ENCODE measurements at regions not wholly inside any gene's neighbourhood (a gene's known extent, or its start where the extent isn't known, plus 50 kb on each side); places are given as distances from the start of the nearest gene placed in this dataset.

- no peak for DNase-seq
Measured at GRCh38 chr5:125106271-125106670, 359.8 kb upstream of the ZNF608 start.

GRCh38 chr5:125106881-125107280 lies 360.4 kb upstream of the ZNF608 start:
- no peak for DNase-seq

DNA sequence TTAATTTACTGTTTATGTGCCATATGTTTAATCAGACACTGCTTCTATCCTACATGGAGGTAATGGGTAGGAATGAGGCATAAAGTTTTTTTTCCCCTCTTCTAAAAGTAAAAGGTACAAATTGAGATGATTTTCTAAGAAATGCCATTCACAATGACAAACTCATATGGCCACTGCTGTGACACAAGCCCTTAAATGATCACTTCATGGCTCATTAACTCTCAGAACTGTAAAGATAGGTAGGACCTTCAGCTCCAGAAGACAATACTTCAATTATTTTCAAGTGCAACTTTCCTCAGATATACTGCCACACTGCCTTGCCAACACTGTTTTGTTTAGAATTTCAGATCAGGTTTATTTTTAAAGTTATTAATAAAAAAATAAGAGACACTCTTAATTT lies 362.9 kb upstream of the ZNF608 start:
- DNase-seq: no peak

GRCh38 chr5:125109816-125110215 lies 363.4 kb upstream of the ZNF608 start:
- no peak for DNase-seq

DNA sequence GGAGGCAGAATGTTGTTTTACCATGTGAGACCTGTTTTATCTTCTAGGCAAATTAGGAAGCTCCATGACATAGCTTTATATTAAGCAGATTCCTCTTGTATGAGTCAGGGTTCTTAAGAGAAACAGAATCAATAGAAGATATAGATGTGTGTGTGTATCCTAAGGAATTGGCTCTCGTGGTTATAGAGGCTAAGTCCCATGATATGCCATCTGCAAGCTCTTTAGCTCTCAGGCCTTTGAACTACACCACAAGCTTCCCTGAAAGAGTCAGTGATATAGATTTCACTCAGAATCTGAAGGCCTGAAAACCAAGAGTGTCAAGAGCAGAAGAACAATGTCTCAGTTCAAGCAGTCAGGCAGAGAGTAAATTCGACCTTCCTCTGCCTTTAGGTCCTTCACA lies 365.8 kb upstream of the ZNF608 start:
- no peak for DNase-seq

- no peak for DNase-seq
Measured at GRCh38 chr5:125113328-125113727, 366.9 kb upstream of the ZNF608 start.

GRCh38 chr5:125115195-125115525 lies 368.7 kb upstream of the ZNF608 start:
- no peak for DNase-seq

DNA sequence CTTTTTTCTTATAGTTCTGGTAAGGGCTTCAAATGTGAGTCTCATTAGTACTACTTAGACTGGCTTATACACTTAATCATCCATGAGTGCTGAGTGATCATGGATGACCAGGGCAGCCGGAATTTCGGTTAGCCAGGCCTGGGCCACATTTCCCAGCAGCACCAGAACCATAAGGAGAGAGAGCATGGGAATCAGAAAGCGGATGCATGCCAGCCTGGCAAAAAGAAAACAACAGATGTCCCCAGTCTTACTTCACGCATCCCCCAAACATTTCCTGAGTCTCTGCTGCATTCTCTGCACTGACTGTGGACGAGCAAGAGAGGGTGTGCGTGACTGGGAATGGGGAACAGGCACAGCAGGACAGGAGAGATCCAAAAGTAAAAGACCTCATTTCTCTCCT lies 371.1 kb upstream of the ZNF608 start:
- DNase-seq: no peak

DNA sequence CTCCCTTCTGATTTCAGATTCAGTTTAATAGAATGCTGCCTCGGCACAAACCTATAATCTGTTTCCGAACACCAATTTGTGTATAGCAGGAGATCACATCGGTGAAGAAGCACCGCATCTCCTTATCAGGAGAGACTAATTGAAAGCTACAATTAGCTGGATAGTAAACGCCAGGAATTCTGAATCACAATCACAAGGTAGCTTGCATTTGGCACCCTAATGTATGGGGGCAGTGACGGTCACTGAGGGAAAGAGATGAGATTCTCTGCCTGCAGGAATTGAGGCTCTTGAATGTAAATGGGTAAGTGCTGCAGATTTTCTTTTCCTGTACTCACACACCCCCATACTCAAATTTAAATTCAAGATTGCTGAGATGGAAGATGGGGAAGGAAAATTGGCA lies 373.6 kb upstream of the ZNF608 start:
- no peak for DNase-seq

- no peak for DNase-seq
Measured at GRCh38 chr5:125125031-125125823, 378.8 kb upstream of the ZNF608 start.

DNA sequence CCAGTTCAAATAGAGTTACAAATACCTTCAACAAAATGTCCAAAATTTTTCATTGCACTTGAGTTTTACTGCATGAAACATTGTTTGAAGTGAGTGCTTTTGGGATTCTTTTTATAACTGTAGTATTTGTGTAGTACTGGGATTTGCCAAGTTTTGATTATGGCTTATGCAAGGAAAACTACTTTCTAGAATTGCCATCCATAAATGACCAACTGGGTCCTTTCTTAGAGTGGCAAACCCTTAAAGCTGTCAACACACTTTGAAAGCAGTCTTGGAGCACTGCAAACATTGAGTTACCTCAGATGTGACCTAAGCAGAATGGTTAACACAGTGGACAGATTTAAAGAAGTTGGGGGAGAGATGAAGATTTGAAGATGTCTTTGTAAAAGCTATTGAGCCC lies 379.6 kb upstream of the ZNF608 start:
- DNase-seq: no peak

DNA sequence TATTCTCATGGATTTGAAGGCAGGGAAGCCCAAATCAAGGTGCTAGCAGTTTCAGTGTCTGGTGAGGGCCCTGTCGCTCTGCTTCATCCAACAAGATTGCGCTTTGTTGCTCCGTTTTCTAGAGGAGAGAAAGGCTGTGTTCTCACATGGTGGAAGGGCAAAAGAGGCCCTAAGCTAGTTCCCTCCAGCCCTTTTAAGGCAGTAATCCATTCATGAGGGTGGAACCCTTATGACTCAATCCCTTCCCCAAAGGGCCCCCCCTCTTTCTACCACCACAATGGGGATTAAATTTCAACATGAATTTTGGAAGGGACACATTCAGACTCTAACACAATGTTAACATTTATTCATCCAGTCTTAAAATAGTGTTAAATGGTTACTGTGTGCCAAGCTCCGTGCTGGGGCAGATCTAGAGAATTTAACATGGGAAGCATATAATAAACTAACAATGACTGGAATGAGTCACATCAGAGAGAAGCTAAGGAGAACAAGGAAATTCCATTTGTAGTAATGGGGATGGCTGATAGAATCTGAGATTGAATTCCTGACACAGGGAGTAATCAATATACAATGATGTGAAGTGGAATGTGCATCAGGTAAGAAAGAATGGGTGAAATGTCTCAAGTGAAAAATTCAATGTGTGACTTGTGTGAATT lies 382.8 kb upstream of the ZNF608 start:
- no peak for DNase-seq

DNA sequence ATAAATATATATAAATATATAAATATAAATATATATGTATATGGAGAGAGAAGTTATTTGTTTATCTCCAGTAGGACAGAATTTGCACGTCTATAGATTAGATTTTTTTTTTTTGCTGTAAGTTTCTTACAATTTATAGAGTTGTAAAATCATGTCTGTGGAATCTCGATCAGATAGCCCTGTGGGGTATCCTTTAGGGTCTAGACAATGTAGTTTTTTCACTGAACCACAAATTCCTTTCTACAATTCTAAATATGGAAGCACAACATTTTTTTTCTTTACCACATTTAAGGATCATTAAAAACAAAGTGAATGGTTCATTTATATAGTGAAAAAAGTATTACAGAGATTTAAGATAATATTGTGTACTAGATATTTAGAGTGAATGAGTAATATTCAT lies 384.2 kb upstream of the ZNF608 start:
- DNase-seq: no peak

DNA sequence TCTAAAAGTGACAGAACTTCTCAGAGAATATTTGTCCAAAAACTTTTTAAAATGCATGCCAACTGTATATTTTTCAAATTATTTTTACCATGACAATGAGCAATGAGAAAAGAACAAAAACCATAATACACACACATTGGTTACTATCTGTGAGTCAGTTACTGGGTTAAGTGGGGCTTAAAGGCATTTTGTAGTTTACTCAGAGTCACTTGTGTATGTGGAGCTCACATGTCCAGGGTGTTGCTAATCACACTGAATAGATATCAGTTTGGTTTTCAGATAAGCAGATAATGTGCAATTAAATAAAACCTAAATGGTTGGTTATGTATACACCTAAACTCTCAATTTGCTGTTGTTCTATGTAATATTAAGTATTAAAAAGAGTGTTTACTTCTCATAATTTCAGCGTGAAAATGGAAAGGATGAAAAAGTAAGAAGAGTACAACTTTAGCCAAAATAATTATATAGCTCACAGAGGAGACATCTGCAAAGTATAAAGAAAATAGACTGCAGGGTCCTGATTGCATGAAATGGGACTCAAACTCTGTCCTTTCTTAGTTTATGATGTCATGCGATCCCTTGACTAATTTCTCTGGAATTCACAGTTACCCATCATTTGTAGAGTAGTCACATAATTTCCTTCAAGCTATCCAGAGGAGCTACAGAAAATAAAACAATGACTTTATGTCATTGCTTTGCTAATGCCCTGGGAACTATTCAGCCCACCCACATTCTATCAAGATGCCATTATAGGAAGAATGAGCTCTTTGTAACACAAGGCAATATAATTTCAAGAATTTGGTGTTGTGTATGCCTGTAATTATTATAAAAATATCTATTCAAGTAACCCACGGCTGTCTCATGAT lies 388.0 kb upstream of the ZNF608 start:
- no peak for DNase-seq

DNA sequence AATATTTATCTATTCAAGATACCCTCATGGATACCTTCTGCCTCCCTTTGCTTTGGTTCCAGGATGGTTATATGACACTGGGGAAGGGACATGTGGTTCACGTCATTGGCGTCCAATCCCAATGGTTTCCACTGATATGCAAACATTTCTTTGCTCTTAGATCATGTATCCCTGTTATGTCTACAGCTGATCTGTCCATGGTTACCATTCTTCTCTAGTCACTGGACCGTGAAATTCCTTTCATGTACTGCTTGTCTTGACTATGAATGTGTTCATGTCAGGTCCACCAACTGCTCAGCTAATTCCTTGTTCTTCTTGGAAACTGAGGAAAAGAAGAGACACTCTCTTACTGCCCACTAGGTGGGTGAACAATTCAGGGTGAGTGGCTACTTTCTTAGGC lies 391.1 kb upstream of the ZNF608 start:
- no peak for DNase-seq

DNA sequence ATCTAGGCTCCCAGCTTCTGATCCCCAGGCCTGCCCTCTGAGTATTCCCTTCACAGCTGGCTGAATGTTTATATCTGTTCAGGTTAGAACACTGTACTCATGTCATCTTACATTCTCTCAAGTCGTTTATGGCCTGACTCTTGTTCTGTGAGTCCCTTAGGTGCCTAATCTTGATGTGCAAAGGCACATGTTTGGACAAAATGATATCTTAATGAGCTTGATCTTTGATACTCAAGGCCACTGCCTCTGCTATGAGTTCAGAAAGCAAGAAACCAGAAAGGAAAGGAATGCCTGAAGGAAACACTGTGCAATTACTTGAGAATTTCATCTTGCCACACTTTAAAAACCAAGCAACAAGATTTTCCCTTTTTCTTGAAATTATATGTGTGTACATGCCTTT lies 391.8 kb upstream of the ZNF608 start:
- no peak for DNase-seq

- no peak for DNase-seq
Measured at GRCh38 chr5:125139590-125139989, 393.2 kb upstream of the ZNF608 start.

- DNase-seq: no peak
Measured at GRCh38 chr5:125140220-125140619, 393.8 kb upstream of the ZNF608 start.

GRCh38 chr5:125140855-125141254 lies 394.4 kb upstream of the ZNF608 start:
- no peak for DNase-seq

DNA sequence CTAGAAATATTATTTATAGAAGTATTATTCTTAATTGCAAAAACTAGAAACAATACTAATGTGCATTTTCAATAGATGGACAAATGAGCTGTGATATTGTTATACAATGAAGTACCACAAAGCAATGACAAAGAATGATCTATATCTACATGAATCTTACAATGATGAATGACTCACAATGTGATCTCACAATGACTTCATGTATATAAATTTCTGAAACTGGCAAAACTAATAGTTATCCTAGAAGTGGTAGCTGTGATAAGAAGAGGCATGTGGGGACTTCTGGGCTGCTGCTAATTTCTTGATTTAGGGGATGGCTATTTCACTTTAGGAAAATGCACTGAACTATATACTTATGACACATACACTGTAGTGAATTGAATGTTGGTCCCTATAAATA lies 396.0 kb upstream of the ZNF608 start:
- no peak for DNase-seq

- DNase-seq: no peak
Measured at GRCh38 chr5:125143011-125143410, 396.6 kb upstream of the ZNF608 start.

- DNase-seq: no peak
Measured at GRCh38 chr5:125148076-125148475, 401.6 kb upstream of the ZNF608 start.

- no peak for DNase-seq
Measured at GRCh38 chr5:125148706-125149105, 402.3 kb upstream of the ZNF608 start.

GRCh38 chr5:125149110-125149509 lies 402.7 kb upstream of the ZNF608 start:
- DNase-seq: no peak
